Liver (tissue), 3 donors: ENCODE measurements at regions not wholly inside any gene's neighbourhood (a gene's known extent, or its start where the extent isn't known, plus 50 kb on each side); places are given as distances from the start of the nearest gene placed in this dataset.
"Not testable (repeated sequence)": the region's sequence is repeated elsewhere in the genome, so short reads cannot be mapped to it uniquely, and the experiment has no call there.

Experiments
- ATF3 ChIP-seq: IDR thresholded peaks from 2 replicates; pipeline ENCODE4 v1.6.1; 2016; ENCODE audit warnings: antibody characterized with exemption
- CTCF ChIP-seq: fragments of 150-350 bp; IDR thresholded peaks from 2 replicates; pipeline ENCODE4 v1.5.1; 2017; ENCODE audit warnings: improper control_type of control experiment, low read depth, low read length; ENCODE audit not compliant: missing input control
- FOXA1 ChIP-seq: IDR thresholded peaks from 2 replicates; pipeline ENCODE4 v1.6.1; 2016; ENCODE audit warnings: antibody characterized with exemption
- GABPA ChIP-seq, 2 donors: IDR thresholded peaks in 1 of 2; conservative IDR thresholded peaks in 1 of 2; 2 replicates each; pipeline ENCODE4 v1.6.1; 2016; ENCODE audit warnings: antibody characterized with exemption in 2 of 2, mild to moderate bottlenecking in 1 of 2, moderate library complexity in 1 of 2
- RXRA ChIP-seq, 2 donors: IDR thresholded peaks; 2 replicates each; pipeline ENCODE4 v1.6.1; 2017 to 2018; ENCODE audit warnings: antibody characterized with exemption in 2 of 2, mild to moderate bottlenecking in 1 of 2
- SP1 ChIP-seq: IDR thresholded peaks from 2 replicates; pipeline ENCODE4 v1.6.1; 2018; ENCODE audit warnings: antibody characterized with exemption, mild to moderate bottlenecking
- TAF1 ChIP-seq: conservative IDR thresholded peaks from 2 replicates; pipeline ENCODE4 v1.6.1; 2016; ENCODE audit warnings: antibody characterized with exemption, mild to moderate bottlenecking
- donor health status: healthy.
- donor health status: healthy.

GRCh38 chr17:30697619-30698460, 126.7 kb downstream of the CRLF3 start:
- TF ChIP-seq GABPA (IDR thresholded peaks at IDR 0.05 in 1 of 2, conservative IDR thresholded peaks at IDR 0.05 in 1 of 2); ATF3; FOXA1; TAF1; RXRA (IDR thresholded peaks at IDR 0.05); SP1: not testable (repeated sequence)
- peak; percentile 60 for TF ChIP-seq CTCF
